Putamen (tissue), 1 donor: ENCODE measurements at regions not wholly inside any gene's neighbourhood (a gene's known extent, or its start where the extent isn't known, plus 50 kb on each side); places are given as distances from the start of the nearest gene placed in this dataset.
"Not testable (repeated sequence)": the region's sequence is repeated elsewhere in the genome, so short reads cannot be mapped to it uniquely, and the experiment has no call there.

Source experiments
- DNase-seq: peaks from one replicate; pipeline ENCODE4 v3.0.0-alpha.2; 2016; ENCODE audit warnings: low spot score

DNA sequence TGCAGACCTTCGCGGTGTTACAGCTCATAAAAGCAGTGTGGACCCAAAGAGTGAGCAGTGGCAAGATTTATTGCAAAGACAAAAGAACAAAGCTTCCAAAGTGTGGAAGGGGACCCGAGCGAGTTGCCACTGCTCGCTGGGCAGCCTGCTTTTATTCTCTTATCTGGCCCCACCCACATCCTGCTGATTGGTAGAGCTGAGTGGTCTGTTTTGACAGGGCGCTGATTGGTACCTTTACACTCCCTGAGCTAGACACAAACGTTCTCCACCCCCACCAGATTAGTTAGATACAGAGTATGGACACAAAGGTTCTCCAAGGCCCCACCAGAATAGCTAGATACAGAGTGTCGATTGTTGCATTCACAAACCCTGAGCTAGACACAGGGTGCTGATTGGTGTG is 156.2 kb upstream of the GIMD1 start:
- DNase-seq: not testable (repeated sequence)

DNA sequence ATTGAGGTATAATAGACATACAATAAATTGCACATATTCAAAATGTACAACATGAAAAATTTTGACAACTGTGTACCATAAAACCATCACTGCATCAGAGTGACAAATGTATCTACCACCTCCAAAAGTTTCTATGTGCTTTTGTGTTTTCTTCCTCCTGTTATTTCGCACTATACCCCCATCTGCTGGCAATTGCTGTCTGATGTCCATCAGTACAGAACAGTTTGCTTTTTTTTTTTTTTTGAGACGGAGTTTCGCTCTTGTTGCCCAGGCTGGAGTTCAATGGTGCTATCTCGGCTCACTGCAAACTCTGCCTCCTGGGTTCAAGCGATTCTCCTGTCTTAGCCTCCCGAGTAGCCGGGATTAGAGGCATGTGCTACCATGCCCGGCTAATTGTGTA is 154.3 kb upstream of the GIMD1 start:
- DNase-seq: no peak

DNA sequence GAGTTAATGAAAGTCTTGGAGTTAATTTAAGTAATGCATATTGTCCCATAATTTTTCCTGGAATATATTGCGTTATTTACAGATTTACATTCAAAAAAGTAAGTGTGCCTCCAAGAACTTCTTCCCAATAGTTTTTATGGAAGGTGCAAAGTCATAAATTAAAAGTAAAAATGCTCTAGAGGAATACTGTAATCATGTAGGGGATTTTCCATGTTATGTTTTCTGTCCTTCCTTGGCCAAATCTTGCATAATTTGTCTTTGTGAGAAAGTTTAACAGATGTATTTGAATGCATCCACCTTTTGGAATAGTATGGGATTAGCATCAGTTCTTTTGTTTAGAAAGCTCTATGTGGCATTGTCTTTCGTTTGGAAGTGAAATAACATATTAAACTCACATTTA is 144.1 kb upstream of the GIMD1 start:
- DNase-seq: no peak

DNA sequence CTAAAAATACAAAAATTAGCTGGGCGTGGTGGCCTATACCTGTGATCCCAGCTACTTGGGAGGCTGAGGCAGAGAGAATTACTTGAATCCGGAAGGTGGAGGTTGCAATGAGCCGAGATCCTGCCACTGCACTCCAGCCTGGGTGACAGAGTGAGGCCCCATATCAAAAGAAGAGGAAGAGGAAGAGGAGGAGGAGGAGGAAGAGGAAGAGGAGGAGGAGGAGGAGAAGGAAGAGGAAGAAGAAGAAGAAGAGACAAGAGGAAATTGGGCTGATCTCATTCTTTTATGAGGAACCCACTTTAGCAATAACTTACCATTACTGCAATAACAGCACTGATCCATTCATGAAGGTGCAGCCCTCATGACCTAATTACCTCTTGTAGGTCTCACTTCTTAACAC is 138.9 kb upstream of the GIMD1 start:
- DNase-seq: no peak

DNA sequence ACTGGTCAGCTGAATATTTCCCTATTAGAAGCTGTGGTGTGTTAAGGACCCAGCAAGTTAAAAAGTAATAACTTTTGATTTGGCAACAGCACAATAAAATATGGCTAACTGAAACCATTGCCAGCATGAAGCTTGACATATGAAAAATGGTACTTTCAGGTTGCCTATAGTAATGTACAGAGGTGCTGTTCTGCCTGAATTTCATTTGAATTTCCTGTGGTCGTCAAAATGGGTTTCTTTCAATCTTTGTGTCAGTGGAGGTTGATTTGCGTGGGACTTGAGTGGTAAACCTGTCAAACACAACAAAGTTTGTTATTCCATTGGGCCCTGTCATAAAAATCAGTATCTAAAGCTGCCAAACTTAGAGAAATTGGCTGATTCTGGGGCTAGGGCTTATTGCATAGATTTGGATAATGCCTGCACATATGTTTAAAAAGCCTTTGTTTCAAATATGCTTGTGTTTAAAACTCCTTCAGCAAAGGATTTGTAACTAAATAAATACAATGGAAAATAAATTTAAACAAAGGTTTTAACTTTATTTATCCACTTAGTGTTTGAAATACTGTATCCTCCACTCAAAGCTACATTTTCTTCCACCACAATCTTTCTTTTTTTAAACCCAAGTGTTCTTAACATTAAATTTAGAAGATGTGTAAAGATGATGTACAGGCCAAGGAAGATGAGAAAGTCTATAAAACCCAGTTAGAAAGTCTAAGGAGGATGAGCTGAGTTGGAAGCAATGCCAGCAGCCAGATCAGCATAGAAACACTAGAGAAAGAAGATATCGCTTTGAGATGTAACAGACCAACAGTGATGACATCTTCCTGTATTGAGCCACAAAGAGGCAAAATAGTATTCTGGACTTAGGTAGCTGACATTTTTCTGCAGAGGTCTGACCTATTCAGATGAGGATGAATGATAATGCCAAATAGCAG is 134.8 kb upstream of the GIMD1 start:
- no peak for DNase-seq

DNA sequence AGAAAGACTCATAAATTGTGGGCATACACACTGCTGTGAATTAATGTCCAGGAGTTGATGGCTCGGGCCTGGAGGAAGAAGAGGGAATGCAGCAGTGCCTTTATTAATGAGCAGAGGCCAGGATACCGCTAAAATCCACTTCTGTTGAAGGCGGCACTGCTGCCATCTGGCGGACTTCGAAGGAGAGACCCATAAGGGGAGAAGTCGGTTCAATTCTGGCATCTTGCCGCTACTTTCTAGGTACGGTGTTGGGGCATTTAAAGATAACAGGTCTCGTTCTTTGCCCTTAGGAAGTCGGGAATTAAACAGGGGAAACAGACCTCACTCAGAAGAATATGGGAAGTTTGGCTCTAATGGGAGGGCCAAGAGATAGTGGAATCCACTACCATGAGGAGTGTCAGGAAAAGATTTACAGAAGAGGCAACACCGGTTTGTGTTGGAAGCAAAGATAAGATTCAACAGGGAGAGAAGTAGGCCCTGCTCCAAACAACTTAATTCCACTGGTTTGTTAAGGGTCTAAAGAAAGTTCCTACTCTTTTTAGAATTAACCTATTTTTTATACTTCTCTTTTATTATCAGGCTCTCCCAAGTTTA is 133.6 kb upstream of the GIMD1 start:
- DNase-seq: peak; percentile 8

DNA sequence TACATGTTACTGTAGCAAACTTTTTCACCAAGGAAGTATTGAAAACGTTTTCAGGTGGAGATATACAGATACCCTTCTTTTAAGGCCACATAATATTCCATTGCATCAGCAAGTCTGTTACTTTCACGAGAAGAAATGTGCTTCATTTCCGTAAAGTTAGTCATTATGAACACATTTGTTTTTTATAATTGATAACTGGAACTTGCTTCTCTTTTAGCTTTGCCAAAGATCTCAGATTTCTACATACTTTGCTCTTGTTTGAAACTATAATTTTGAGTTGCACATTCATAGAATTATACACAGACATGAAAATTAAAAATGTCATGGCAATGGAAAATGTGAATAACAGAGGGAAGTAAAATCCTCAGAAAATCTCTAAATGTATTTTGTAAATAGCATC is 128.7 kb upstream of the GIMD1 start:
- DNase-seq: no peak

DNA sequence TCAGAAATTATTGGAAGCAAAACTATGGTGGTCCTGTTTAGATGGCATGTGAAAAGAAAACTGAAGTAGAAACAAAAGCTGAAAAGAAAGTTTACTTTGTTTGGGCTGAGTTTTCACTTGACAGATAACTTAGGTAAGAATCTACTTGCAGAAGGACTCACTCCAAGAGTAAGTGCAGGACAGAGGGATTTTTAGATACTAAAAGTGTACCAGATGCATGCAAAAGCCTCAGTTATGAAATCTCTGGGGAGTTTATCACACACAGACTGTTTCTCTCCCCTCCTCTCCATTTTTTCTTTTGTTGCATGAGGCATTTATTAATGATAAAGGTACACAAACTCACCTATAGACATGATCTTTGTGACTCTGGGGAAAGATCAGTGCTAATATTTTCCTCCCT is 127.5 kb upstream of the GIMD1 start:
- DNase-seq: no peak

DNA sequence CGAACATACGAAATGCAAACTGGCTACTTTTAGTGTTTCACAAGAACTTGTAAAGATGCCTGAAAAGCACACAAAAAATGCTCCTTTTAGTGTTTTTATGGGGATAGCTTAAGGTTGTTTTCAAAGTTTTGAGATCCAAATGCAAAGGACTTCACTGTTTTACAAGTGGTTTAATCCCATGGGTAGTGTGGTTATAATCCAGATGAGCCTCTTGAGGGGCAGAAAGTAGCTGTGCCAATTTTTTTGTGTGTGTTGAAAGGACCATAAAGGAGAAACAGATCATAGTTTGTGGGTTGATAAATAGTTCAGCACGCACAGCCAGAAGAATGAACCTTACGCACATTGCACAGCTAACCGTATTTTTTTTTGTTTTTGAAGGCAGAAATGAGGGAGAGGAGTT is 126.9 kb upstream of the GIMD1 start:
- DNase-seq: no peak

DNA sequence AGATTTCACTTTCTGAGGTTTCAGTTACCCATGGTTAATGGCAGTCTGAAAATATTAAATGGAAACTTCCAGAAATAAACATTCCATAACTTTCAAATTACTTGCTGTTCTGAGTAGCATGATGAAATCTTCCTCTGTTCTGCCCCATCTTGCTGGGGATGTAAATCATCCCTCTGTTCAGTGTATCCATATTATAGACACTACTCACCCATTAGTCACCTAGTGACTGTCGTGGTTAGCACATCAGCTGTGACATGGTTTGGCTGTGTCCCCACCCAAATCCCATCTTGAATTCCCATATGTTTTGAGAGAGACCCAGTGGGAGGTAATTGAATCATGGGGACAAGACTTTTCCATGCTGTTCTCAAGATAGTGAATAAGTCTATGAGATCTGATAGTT is 125.5 kb upstream of the GIMD1 start:
- no peak for DNase-seq

DNA sequence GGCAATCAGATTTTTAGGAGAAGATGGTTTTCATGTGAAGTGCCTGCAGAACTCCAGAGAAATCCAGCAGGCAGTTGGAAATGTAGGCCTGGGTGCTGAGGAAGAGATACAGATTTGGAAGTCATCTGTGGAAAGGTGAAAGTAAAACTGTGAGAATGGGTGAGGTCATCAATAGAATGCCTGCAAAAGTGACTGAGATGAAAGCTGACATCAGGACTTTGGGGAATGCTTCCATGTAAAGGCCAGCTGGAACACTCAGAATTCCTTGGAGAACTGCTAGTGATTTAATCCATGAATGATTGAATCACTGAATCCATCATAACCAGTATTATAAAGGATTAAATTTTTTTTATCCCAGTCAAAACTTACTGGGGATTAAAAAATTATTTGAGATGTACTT is 124.5 kb upstream of the GIMD1 start:
- DNase-seq: no peak

DNA sequence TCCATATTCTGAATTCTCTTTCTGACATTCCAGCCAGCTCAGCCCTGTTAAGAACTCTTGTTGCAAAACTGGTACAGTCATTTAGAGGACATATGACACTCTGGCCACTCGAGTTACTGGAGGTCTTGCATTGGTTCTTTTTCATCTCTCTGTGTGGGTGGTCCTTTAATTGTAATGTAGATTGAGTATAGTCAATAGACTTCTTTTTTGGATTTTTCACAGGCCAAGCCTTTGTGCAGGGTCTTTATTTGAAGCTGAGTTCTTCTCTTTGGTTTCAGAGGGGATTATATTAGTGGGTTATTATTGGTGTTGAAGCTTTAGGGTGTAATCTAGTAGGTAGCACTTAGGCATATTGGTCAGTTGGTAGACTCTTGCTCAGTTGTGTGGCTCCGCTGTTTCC is 118.0 kb upstream of the GIMD1 start:
- no peak for DNase-seq

DNA sequence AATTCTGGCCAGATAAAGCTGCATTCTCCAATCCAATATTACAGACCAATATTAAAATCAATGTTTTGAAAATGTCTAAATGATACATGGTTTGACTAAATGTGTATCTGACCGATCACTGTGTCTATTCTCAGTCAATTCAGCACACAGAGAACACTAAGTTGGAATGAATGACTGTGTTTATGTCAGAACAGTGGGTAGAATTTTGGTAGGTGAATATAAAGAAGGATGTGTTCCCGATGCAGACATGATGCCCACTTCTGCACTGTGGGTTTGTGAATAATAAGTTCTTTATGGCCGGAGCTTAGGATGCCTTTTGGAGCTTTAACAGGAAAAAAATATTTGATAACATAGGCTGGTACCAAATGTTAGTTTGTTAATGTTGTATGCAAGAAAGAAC is 113.2 kb upstream of the GIMD1 start:
- DNase-seq: no peak

DNA sequence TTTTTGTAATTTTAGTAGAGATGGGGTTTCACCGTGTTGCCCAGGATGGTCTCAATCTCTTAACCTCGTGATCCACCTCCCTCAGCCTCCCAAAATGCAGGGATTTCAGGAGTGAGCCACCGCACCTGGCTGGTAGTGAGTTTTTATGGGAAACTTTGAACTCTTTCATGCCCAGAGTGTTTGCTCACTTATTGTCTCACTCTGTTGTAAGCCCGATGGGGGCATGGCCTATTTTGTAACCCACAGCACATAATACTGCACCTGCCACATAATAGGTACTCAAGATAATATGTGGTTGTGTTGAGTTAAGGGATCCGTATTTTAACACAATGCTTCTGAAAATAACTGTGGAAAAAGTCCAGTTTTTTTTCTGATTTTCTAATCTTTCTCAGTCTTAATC is 109.6 kb upstream of the GIMD1 start:
- no peak for DNase-seq

DNA sequence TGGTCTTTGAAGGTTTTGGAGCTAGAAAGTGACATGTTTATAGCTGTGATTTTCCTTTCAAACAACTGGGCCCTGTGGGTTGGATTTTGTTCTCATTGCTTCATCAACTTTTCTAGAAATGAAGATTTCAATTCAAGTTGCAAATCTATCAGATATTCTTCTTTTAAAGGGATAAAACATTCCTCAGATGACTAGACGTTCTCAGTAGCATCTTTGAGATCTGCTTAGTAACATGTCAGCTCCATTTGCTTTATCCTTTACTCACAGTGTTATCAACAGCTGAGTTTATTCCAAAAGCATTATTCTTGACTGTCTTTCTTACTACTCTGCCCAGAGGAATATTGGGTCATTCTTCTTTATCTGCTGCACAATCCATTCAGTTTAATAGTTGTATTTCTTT is 108.2 kb upstream of the GIMD1 start:
- DNase-seq: no peak

DNA sequence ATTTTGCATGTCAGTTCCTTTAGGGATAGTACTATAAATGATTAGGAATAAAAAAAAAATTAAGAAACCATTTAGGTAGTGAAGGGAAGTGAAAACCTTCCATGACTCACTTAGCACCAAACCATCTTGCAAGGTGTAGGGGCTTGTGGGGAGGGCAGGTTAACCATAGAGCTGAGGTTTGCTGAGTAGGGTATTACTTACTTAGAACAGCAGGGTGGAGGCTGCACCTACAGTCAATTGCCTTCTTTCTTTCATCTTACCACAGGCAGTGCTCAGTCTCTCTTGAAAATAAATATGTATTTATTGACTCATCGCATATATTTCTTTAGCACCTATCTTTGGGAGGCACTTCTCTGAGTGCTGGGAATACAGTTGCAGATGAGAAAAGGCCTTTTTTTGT is 104.9 kb upstream of the GIMD1 start:
- DNase-seq: no peak

DNA sequence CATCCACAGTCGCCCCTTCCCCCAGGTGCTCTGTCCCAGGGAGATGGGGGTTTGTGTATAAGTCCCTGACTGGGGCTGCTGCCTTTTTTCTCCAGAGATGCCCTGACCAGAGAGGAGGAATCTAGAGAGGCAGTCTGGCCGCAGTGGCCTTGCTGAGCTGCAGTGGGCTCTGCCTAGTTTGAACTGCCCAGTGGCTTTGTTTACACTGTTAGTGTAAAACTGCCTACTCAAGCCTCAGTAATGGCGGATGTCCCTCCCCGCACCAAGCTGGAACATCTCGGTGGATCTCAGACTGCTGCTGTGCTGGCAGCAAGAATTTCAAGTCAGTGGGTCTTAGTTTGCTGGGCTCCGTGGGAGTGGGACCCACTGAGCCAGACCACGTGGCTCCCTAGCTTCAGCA is 102.6 kb upstream of the GIMD1 start:
- DNase-seq: no peak

DNA sequence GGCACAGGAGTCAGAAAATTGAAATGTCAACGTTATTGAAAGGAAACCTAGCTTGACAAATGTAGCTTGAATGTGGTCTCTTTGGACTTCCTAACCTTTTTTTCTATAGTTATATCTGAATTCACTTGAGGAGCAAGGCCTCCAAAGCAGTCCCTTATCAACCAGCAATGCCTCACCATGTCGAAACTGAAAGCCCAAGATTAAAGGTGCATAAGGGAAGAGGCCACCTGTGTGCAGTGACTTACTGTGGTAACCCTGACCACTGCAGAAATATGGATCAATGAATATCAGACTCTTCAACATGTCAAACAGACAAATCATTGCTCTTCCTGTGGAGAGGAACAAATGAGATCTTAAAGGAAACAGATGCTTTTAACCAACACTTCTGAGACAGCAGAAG is 95.0 kb upstream of the GIMD1 start:
- no peak for DNase-seq

DNA sequence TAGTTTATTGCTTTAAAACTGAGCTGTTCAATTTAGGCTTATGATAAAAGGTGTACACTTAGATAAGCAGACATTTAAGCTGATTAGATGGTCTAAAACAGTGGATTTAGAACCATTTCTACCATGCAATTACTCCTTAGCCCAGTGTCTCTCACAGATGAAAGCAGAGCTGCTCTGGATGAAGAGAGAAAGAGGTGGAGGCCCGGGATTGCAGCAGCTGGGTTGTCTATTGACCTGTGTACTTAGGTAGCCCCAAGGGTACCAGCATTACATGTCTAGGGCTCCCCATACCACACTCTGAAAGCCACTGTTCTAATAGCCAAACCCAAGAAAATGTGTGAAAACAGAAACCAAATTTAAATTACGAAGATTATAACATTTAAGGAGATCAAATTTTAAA is 86.0 kb upstream of the GIMD1 start:
- DNase-seq: no peak

DNA sequence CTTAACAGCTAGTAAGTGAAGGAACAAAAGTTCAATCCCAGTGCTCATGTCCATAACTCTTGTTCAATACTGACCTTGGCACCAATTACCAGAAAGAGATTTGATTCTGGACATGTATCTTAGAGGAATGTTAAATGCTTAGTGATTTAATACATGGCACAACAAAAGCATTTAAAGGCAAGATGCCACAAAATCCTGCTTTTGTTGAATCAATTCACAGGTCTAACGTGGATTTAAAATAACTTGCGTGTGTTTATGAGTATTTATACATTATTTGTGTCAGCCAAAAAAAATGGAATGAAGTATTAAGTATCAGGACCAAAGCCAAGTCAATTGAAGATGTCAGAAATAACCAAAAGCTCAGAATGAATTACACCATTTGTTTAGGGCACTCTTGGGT is 85.4 kb upstream of the GIMD1 start:
- no peak for DNase-seq

DNA sequence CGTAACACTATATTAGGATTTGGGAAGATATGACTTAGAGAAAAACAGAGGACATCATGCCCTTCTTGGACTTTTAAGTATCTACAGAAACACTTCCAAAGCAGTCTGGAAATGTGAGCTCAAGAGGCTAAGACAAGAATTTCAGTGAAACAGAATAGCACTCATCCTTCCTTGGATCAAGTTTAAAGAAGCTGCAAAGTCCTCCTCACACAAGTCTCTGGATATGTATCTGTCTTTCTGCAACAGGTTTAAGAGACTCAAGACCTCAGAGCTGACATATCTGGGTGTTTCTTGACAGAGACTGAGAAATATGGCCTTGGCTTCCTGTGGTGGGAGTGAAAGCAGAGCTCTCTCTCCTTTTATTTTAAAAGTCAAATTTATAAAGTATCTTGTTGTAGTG is 82.5 kb upstream of the GIMD1 start:
- DNase-seq: no peak

DNA sequence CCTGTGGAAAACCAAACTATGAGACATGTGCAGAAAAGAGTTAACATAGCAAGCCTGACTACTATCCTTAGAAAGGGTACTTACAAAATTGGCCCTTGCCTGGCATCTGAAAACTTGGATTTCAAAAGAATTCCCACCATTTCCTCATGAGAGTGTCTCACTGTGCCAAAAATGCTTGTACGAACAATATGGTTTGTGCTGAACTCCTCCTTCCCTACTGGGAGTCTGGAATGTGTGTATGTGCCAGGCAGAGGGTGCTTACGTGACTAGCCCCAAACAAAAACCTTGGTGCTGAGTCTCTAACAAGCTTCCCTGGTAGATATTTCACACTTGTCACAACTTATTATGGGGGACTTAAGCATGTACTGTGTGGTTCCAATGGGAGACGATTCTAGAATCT is 81.7 kb upstream of the GIMD1 start:
- DNase-seq: no peak

DNA sequence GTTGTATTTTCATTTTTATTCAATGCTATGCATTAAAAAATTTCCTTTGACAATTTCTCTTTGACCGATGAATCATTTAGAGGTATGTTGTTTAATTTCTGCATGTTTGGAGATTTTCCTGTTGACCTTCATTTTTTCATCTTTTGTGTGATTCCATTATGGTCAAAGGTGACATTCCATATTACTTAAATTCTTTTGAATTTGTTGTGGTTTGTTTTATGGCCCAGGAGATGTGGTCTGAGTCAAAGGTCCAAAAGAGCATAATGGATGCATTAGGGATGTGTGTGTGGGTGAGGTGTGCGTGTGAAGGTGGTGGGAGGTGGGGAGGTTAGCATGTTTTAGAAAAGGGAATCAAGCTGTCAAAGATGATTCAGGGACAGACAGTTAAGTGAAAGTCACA is 76.0 kb upstream of the GIMD1 start:
- no peak for DNase-seq

DNA sequence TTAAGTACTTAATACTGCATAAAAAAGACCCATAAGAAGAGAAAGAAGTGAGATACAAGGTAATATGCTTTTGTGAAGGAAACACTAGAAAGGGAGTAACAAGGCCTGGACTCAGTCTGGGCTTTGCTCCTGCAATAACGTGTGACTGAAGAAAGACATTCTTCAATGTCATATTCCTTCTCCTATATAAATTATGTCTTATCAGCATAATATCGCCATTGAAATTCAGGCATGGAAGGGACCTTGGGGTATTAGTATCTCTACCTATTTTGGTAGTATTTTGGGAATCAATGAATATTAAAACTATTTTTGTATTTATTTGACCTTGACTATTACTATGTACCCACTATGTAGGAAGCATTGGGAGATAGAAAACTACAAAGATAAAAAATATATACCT is 62.2 kb upstream of the GIMD1 start:
- DNase-seq: no peak
